Activated T-cell treated with anti-CD3 and anti-CD28 coated beads, Interleukin-2, amount 50 U/mL, for 1 hour (primary cell): ENCODE measurements at regions not wholly inside any gene's neighbourhood (a gene's known extent, or its start where the extent isn't known, plus 50 kb on each side); places are given as distances from the start of the nearest gene placed in this dataset.

Source experiments
- DNase-seq: peaks from one replicate; pipeline ENCODE4 v3.0.0-alpha.2; 2020

- DNase-seq: no peak
Measured at GRCh38 chr4:153034681-153035080, 98.6 kb downstream of the FHDC1 start.

GRCh38 chr4:153036931-153037482, 100.9 kb downstream of the FHDC1 start:
- no peak for DNase-seq

- DNase-seq: no peak
Measured at GRCh38 chr4:153038623-153039311, 102.6 kb downstream of the FHDC1 start.

GRCh38 chr4:153039542-153040185, 103.5 kb downstream of the FHDC1 start:
- DNase-seq: no peak

- no peak for DNase-seq
Measured at GRCh38 chr4:153040677-153041076, 104.6 kb downstream of the FHDC1 start.

GRCh38 chr4:153044036-153044435, 107.9 kb downstream of the FHDC1 start:
- DNase-seq: no peak

GRCh38 chr4:153045111-153045982, 109.2 kb downstream of the FHDC1 start:
- no peak for DNase-seq

GRCh38 chr4:153058671-153059060, 122.5 kb downstream of the FHDC1 start:
- DNase-seq: no peak

GRCh38 chr4:153060196-153060595, 124.1 kb downstream of the FHDC1 start:
- no peak for DNase-seq

GRCh38 chr4:153061971-153062370, 125.8 kb downstream of the FHDC1 start:
- no peak for DNase-seq

GRCh38 chr4:153062652-153063168, 126.6 kb downstream of the FHDC1 start:
- no peak for DNase-seq

GRCh38 chr4:153063490-153063889, 127.4 kb downstream of the FHDC1 start:
- no peak for DNase-seq

GRCh38 chr4:153064571-153064970, 128.4 kb downstream of the FHDC1 start:
- no peak for DNase-seq

- no peak for DNase-seq
Measured at GRCh38 chr4:153065276-153065675, 129.2 kb downstream of the FHDC1 start.

GRCh38 chr4:153067376-153067775, 131.3 kb downstream of the FHDC1 start:
- no peak for DNase-seq

GRCh38 chr4:153068751-153069150, 132.6 kb downstream of the FHDC1 start:
- DNase-seq: no peak

GRCh38 chr4:153071958-153072598, 132.2 kb upstream of the TRIM2 start:
- DNase-seq: no peak

GRCh38 chr4:153072661-153073060, 131.6 kb upstream of the TRIM2 start:
- no peak for DNase-seq

- no peak for DNase-seq
Measured at GRCh38 chr4:153074486-153074885, 129.8 kb upstream of the TRIM2 start.

- no peak for DNase-seq
Measured at GRCh38 chr4:153074936-153075630, 129.2 kb upstream of the TRIM2 start.

- no peak for DNase-seq
Measured at GRCh38 chr4:153075836-153076518, 128.3 kb upstream of the TRIM2 start.
